ENCODE measurements at regions not wholly inside any gene's neighbourhood (a gene's known extent, or its start where the extent isn't known, plus 50 kb on each side); places are given as distances from the start of the nearest gene placed in this dataset.

DNA sequence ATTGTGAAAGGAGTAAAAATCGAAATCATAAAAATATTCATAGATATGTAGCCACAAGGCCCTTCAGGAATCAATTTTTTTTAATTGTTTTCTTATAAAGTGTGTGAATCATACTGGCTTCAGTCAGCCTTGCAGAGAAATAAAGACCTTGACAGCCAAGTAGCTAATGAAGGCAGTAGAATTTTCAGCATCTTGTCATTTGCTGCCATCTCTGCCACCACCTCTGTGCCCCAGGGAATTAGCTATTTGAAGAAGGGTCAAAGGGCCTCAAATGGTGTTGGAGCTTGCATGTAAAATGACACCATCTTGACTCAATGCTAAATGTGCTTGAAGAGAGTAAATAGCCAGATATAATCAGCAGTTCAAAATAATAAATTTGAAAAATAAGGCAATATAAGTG is 359.4 kb upstream of the DCN start:
- no peak for DNase-seq (ENCODE audit: low read depth in 3 of 3)

DNA sequence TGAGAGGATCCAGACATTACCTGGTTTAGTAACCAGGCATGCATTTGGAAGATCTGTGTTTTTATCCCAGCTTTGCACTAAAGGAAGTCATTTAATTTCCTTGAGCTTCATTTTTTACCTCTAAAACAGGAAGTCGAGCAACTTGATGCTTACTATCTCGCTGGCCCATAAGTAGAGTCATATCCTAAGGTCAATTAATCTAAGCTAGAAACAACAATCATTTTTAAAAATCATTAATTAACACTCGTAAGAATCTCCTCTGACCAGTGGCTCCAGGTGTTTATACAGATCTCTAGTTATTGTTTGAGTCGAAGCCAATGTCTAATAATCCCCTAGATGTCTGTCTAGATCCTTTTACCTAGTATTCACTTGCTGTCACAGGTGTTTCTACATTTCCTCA is 355.8 kb upstream of the DCN start:
- no peak for DNase-seq (ENCODE audit: low read depth in 3 of 3)

DNA sequence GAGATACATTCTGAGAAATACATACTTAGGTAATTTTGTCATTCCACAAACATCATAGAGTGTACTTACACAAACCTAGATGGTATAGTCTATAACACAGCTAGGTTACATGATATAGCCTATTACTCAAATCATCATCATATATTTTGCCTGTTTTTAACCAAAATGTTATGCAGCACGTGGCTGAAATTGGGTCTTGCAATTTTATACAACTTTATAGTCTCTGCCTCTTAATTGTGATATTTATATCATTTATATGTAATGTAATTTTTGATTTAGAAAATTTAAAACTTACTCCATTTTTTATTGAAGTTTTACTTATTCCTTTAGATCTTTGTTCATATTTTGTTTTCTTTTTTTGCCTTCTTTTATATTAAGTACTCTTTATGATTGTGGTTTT is 350.7 kb upstream of the DCN start:
- DNase-seq (ENCODE audit: low read depth in 3 of 3): no peak

DNA sequence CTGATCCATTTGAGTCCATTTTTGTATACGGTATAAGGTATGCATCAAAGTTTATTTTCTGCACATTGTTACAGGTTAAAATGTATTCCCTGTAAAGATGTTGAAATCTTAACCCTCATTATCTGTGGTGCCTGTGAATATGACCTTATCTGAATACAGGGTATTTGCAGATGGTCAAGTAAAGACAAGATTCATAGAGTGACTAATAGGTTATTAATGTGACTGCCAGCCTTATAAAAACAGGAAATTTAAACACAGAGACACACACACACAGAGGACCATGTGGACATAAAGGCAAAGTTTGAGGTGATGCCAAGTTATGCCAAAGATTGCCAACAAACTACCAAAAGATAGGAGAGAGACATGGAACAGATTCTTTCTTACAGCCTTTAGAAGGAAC is 347.2 kb upstream of the DCN start:
- DNase-seq (ENCODE audit: low read depth in 3 of 3): no peak

DNA sequence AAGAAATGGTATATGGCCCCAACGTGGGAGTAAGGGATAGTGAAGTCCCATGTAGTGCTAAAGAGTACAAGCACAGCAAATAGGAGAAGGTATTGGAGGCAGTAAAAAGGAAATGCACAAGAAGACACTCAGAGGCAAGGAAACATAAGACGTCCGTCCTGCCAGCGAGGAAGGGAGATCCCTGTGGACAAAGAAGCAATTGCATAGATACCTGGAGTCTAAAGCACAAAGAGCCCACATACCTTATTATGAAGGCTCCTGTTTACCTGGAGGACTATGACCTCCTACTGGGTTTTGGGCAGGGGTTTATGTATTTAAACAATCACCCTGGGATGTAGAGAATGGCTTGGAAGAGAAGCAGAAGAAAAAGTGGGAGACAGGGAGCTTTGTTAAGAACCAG is 341.2 kb upstream of the DCN start:
- DNase-seq (ENCODE audit: low read depth in 3 of 3): no peak

DNA sequence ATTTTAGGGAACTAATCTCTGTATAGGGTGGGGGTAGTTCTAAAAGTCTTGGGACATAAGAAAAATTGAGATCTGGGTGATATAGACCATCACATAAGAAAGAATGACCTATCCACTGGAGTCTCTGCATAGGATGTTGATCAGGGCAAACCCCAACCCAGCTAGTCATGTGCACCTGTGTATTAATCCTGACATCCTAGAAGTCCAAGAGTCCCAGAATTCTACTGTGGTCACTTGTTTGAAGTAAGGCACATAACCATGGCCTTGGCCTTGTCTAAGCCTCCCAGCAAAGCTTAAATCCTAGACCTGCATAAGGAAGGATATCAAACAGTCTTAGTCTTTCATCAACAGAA is 334.1 kb upstream of the DCN start:
- no peak for DNase-seq (ENCODE audit: low read depth in 3 of 3)

DNA sequence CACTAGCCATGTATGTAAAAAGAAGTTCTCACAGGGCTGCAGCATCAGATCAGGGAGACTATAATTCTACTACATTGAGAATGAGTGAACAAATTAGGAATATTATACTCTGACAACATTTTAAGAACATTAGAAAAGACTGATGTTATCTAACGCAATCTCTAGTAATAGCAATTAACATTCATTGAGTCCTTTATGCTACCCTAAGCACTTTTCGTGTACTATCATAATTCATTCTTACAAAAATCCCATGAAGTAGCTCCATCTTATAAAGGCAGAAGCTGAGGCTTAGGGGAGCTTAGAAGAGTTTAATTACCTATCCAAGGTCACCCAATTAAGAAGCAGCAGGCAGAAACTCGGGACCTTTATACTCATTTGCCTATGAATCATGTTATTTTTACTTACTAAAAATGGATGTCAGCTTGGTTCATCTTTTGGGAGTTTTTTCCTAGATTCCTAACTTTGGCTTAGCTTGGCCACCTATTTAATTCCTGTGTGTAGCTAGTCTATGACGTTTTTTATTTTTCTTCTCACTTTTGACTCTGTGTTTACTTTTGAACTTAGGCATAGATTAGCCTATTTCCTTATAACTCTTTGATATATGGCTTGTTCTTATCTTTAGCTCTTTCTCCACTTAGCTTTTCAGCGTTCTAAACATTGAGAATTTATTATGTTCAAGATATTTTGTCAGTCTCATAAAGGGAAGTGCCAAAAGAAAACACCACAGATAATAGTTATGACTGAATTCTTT is 333.5 kb upstream of the DCN start:
- no peak for DNase-seq (ENCODE audit: low read depth in 3 of 3)

DNA sequence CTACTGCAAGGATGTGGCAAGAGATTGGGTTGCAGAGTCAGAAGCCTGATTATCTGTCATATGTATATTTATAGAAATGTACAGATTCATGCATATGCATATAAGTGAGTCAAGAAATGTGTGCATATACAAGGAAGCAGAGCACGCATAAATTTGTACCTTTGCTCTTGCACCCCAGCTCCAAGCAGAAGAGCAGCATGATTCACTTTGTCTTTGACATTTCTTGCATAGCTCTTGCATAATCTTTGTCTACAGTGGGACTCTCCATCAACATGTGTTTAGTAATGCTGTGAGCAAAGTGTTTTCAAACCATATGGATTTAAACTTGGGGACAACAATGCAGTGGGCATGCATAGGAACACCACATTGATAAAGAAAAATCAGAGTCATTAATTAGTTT is 330.7 kb upstream of the DCN start:
- DNase-seq (ENCODE audit: low read depth in 3 of 3): no peak

DNA sequence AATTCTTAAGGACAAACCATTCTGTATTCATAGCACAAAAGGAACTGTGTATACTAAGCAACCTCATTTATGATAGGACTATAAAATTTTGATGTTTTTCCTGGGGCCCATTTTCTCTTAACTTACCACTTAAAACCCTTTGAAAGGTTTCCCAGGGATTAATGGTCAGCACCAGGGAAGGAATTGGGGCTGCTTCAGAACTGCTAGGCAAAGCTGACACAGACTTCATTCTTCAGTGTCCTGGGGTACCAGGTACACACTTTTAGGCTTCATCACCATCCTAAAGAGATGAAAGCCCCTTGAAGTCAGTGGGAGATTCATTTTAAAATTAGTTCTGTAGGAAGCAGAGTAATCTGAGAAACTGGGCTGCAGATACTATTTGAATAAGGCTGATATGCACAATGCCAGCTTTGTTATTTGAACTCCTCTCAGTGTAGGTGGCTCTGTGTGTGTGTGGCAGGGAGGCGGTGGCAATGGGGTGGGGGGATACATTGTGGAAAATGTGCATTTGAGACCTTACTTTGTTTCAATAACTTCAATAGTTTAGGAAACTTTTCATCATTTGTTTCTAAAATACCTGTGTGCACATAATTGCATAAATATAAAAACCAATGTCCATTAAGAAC is 329.3 kb upstream of the DCN start:
- no peak for DNase-seq (ENCODE audit: low read depth in 3 of 3)

DNA sequence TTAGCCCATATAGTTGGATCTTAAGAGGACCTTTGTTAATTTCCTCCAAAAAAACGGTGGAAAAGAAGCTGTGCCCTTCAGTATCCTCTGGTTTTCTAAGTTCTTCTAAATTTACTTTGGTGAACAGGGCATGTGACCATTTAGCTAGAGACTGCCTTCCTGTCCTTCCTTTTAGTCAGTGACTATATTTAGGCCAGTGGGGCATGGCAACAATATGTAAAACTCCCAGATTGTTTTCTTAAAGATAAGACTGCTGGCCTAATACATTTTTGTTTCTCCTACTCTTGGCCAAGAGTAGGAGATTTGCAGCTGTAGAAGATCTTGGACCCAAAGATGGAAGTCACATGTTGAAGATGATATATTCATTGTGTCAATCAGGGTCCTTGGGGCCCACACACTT is 325.1 kb upstream of the DCN start:
- DNase-seq (ENCODE audit: low read depth in 3 of 3): no peak

DNA sequence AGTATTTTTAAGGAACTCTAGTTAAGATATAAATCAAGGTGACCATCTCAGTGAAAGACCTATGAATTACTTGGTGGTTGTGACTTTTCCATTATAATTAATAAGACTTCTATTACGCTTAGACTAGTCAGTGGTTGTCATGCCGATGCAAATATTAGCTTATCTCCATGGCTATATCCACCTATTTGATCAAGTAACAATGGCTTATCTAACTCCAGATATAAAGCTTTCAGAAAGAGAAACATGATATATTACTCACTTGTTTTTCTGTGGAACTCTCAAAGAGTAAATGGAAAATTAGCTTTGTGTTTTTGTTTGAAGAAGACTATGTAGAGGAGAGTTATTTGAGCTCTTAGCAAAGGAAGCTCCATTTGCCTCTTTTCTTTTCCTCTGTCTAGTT is 323.8 kb upstream of the DCN start:
- no peak for DNase-seq (ENCODE audit: low read depth in 3 of 3)

DNA sequence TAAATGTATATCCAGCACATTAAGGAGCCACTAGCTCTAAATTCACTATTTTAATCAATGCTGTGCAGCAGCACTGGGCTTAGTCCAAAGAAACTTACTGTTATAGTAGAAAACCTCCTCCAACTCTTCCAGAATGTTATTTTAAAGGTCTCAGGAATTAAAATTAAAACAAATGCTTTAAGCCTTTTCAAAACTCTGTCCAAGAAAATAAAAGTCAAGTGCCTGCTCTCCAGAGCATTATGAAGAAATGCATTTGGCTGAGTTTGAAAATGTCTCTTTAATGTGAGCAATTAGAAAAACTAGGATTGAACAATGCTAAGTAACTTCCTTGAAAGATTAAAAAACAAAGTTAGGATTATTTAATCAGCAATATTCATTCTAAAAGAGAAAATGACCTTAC is 322.4 kb upstream of the DCN start:
- no peak for DNase-seq (ENCODE audit: low read depth in 3 of 3)

DNA sequence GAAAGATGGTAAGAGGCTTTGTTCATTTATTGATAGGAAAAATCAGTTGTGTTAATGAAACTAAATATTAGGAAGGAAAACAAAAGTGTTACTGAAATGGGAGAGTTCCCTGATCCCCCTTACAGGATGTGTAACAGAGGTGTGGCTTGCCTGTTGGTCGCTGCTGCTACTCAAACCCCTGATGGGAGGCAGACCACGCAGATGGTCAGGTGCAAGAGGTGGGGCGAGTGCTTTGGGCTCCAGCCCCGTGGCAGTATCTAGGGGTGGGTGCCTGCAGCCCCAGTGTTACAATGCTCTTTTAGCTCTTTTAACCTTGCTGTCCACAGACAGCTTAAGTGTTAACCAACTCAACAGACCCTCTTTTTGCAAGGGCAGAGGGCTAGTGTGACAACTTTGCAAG is 319.6 kb upstream of the DCN start:
- DNase-seq (ENCODE audit: low read depth in 3 of 3): no peak

DNA sequence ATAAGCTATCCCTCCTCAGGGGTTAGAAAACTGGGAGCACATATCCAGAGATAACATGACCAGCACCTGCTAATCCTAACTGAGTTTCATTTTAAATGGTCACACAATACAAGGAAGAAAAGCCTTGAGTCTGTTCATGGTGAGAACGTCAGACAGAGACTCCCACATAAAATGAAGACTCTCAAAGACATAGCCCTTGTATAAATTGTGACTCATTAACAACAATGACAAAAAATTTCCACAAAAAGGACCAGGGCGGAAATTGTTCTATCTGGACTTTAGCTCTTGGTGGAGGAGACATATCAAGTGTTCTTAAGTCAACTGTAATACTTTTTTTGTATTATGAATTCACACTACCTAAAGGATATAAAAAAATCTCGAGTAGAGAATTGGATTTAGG is 313.7 kb upstream of the DCN start:
- no peak for DNase-seq (ENCODE audit: low read depth in 3 of 3)

DNA sequence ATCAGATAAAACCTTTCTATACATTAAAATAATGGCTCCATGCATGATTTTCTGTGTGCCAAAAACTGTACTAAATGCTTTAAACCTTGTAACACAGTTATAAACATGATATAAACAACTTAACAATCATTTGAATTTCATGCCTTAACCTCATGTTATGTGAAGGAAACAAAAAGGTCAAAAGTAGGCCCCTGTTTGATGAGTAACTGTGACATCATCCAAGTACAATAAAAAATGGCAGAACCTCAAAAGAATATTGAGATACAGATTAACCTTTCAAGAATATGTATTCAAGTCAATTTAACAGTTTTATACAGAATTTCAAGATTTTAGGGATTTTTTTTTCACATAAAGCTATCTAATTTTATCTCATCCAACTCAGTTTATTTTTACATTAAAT is 310.7 kb upstream of the DCN start:
- DNase-seq (ENCODE audit: low read depth in 3 of 3): no peak

DNA sequence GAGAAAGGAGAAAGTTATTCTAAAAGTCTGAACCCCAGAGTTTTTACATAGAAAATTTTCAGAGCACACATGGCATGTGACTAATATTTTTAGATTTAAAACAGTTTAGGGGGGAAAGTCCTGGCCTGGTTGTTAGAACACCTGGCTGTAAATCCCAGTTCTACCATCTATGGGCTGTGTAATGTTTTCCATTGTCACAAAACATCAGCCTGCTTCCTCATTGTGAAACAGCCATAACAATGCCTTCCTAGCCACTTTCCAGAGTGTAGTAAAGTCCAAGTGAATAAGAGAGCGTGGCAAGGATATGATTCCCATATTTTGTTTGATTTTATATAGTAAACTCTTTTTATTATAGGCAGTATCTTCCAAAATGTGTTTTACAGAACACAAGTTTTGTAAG is 310.0 kb upstream of the DCN start:
- no peak for DNase-seq (ENCODE audit: low read depth in 3 of 3)

DNA sequence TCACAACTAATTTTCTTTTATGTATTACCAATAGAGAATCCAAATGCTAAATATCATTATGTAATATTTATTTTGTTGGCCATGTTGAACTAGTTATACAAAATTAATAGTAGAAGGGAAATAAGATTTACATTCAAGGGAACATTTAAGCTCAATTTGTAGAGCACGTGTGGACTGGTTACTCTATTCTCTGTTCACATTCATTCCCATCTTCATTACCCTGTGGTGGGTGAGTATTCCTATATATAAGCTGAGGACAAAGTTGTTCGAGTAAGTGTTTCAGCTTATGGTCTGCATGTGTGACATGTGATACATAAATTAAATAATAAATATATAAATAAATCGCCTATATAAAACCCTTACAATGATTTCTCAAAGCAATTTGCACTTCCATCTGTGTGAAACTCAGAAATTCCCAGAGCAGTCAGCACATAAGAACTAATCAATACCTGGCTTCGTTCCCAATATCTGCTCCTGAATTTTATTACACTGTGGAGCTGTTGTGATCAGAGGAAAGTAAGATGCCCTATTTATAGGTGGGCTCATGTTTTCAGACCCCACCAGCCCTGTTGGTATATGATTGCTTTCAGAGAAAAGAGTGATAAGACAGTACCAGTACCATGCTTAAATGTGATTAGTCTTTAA is 308.2 kb upstream of the DCN start:
- no peak for DNase-seq (ENCODE audit: low read depth in 3 of 3)

DNA sequence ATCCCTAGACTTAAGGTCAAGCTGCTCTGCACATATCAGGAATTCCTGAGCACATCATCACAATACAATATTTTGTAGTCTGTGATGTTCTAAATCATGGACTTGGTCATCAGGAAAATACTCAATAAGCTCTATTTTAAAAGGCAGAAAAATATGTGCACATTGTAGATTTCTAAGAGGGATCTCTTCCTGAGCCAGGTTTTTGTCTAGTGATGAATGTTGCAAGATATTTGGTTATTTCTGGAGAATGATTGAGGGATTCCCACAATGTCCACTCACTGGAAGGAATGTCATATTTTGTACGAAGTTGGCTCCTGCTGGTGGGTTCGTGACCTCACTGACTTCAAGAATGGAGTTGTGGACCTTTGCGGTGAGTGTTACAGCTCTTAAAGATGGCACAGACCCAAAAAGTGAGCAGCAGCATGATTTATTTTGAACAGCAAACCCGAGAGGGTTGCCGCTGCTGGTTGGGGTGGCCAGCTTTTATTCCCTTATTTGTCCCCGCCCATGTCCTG is 300.9 kb upstream of the DCN start:
- DNase-seq (ENCODE audit: low read depth in 3 of 3): no peak

DNA sequence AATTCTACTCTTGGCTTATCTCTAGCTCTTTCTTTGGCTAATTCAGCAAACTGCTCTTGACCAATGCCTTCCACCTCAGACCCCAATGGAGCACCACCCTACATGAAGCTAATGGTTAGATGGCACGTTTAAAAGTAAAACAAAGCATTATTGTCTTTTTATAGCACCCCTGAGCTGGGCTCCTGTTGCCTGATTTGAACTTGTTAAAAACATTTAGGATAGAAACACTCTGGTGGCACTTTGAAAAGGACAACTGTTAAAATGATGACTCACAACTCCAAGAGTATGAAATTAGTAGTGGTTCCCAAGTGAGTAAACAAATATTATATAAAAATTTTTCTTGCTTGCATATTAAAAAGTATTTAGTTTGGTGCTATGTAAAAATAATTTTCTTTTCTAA is 299.6 kb upstream of the DCN start:
- no peak for DNase-seq (ENCODE audit: low read depth in 3 of 3)

DNA sequence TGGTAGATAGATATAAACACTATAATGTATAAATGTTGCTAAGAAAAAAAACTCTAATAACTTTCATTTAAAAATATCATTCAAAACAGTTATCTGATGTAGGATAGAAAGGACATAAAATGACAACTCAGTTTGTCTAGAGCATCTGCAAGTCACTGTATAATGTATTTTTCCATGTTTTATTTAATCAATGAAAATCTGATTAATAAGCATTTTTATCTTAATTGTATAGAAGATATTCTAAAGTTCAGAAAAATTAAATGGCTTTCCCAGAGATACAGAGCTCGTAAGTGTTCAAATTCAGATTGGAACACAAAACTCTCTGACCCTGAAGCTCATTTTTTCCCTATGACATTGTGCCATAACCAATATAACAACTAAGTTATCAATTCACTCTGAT is 295.9 kb upstream of the DCN start:
- no peak for DNase-seq (ENCODE audit: low read depth in 3 of 3)

DNA sequence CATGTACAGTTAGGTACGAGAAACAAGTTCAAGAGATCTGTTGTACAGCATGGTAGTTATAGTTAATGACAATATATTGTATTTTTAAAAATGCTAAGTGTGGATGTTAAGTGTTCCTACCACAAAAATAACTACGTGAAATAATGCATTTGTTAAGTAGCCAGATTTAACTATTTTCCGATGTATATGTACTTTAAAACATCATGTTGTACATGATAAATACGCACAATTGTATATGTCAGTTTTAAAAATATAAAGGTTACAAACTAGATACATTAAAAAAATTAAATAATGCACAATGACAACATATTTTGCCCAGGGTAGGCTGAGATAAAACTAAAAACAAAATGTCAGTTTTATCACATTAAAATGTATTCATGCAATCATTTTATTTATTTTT is 285.1 kb upstream of the DCN start:
- no peak for DNase-seq (ENCODE audit: low read depth in 3 of 3)

DNA sequence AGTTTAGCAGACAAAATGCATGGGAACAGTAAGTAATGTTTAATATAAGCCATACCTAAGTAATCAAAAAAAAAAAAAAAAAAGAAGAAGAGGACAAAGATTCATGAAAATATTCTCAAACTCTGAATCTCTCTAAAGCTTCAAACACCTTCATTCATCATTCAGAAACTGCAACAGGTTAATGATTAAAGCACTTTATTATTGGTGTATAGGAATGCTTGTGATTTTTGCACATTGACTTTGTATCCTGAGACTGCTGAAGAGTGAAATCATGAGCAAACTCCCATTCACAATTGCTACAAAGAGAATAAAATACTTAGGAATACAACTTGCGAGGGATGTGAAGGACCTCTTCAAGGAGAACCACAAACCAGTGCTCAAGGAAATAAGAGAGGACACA is 278.4 kb upstream of the DCN start:
- no peak for DNase-seq (ENCODE audit: low read depth in 3 of 3)

DNA sequence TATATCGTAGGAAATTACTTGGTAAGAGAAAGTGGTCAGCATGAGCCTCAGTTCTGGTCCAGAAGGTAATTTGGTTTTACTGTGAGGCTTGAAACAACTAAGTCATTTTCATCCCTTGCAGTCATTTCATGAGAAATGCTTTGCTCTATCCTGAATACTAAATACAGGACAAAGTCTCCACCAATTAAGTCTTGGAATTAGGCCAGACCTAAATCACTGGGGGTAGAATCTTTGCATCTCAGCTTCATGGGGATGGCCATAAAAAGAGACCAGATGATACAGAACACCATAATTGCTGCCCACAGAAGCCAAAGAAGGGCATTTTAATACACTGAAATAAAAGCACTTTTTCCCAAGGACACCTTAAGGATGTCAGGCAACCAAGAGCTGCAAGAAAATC is 277.9 kb upstream of the DCN start:
- no peak for DNase-seq (ENCODE audit: low read depth in 3 of 3)
